Neural cell (in vitro differentiated cells): ENCODE measurements at regions not wholly inside any gene's neighbourhood (a gene's known extent, or its start where the extent isn't known, plus 50 kb on each side); places are given as distances from the start of the nearest gene placed in this dataset.

ENCODE experiments used
- H2AFZ ChIP-seq: fragments of 200-600, 300-800 bp; sonication (generic), shearing (Covaris generic); 2 replicates; pipeline ENCODE4 v1.6.0; 2014; ENCODE audit warnings: low read depth, mild to moderate bottlenecking, antibody characterized with exemption, low read length, moderate library complexity
- H3F3A ChIP-seq: fragments of 200-600 bp; shearing (Covaris generic); 2 replicates; pipeline ENCODE4 v1.6.1; 2016; ENCODE audit warnings: mild to moderate bottlenecking, moderate library complexity, mixed read lengths, antibody characterized with exemption, low read length; ENCODE audit not compliant: insufficient read depth, poor library complexity, severe bottlenecking
- H3K27ac ChIP-seq: fragments of 200-600, 300-800 bp; sonication (generic), shearing (Covaris generic); 2 replicates; pipeline ENCODE4 v1.5.1; 2014; ENCODE audit warnings: mild to moderate bottlenecking, low read length, moderate library complexity
- H3K27me3 ChIP-seq: fragments of 300-800, 200-600 bp; sonication (generic), shearing (Covaris generic); 2 replicates; pipeline ENCODE4 v1.6.0; 2014; ENCODE audit warnings: mild to moderate bottlenecking, low read depth, low read length, moderate library complexity; ENCODE audit not compliant: insufficient read depth
- H3K36me3 ChIP-seq: fragments of 300-800, 200-600 bp; sonication (generic), shearing (Covaris generic); 2 replicates; pipeline ENCODE4 v1.5.1; 2014; ENCODE audit warnings: mild to moderate bottlenecking, antibody characterized with exemption, low read length, moderate library complexity; ENCODE audit not compliant: insufficient read depth
- H3K4me2 ChIP-seq: fragments of 300-800, 200-600 bp; sonication (generic), shearing (Covaris generic); 2 replicates; pipeline ENCODE4 v1.6.0; 2014; ENCODE audit warnings: mild to moderate bottlenecking, low read length
- H3K4me3 ChIP-seq: fragments of 300-800, 200-600 bp; sonication (generic), shearing (Covaris generic); 2 replicates; pipeline ENCODE4 v1.5.1; 2014; ENCODE audit warnings: mild to moderate bottlenecking, low read length, moderate library complexity
- H3K79me2 ChIP-seq: fragments of 200-600 bp; shearing (Covaris generic); replicated peaks from 2 replicates; pipeline ENCODE4 v1.6.0; 2014; ENCODE audit warnings: mild to moderate bottlenecking, low read length, moderate library complexity; ENCODE audit not compliant: insufficient read depth
- H3K9ac ChIP-seq: fragments of 300-800, 200-600 bp; sonication (generic), shearing (Covaris generic); 2 replicates; pipeline ENCODE4 v1.6.1; 2016; ENCODE audit warnings: mild to moderate bottlenecking, low read length, mixed read lengths
- H3K9me2 ChIP-seq: fragments of 200-600 bp; shearing (Covaris generic); 2 replicates; pipeline ENCODE4 v1.6.1; 2016; ENCODE audit warnings: mild to moderate bottlenecking, low read length, mixed read lengths; ENCODE audit not compliant: insufficient read depth
- H3K9me3 ChIP-seq: fragments of 200-600, 300-800 bp; sonication (generic), shearing (Covaris generic); 2 replicates; pipeline ENCODE4 v1.6.1; 2016; ENCODE audit warnings: mild to moderate bottlenecking, mixed run types, low read length, moderate library complexity, mixed read lengths
- H4K20me1 ChIP-seq: fragments of 200-600 bp; shearing (Covaris generic); 2 replicates; pipeline ENCODE4 v1.6.1; 2016; ENCODE audit warnings: mild to moderate bottlenecking, mixed run types; ENCODE audit not compliant: insufficient read depth
- CTCF ChIP-seq: fragments of 450-650 bp; IDR thresholded peaks from 2 replicates; pipeline ENCODE4 v1.5.1; 2014; ENCODE audit warnings: antibody characterized with exemption, mild to moderate bottlenecking, moderate library complexity; ENCODE audit not compliant: poor library complexity, severe bottlenecking
- EP300 ChIP-seq: fragments of 450-650 bp; conservative IDR thresholded peaks from 2 replicates; pipeline ENCODE4 v1.6.1; 2014; ENCODE audit warnings: antibody characterized with exemption, mild to moderate bottlenecking, moderate library complexity; ENCODE audit not compliant: poor library complexity, severe bottlenecking
- EZH2 ChIP-seq: fragments of 200-600, 300-800 bp; shearing (Covaris generic), sonication (generic); IDR thresholded peaks from 2 replicates; pipeline ENCODE4 v1.6.1; 2014; ENCODE audit warnings: antibody characterized with exemption, low read length, borderline replicate concordance, mild to moderate bottlenecking; ENCODE audit not compliant: insufficient read depth, poor library complexity, severe bottlenecking
- MXI1 ChIP-seq: fragments of 450-650 bp; conservative IDR thresholded peaks from 2 replicates; pipeline ENCODE4 v1.6.1; 2014; ENCODE audit warnings: antibody characterized with exemption, mild to moderate bottlenecking; ENCODE audit not compliant: poor library complexity, severe bottlenecking
- POLR2AphosphoS5 ChIP-seq: IDR thresholded peaks from 2 replicates; pipeline ENCODE4 v1.6.1; 2012
- RAD21 ChIP-seq: fragments of 450-650 bp; conservative IDR thresholded peaks from 2 replicates; pipeline ENCODE4 v1.6.1; 2014; ENCODE audit warnings: antibody characterized with exemption, mild to moderate bottlenecking, moderate library complexity
- SMC3 ChIP-seq: fragments of 450-650 bp; conservative IDR thresholded peaks from 2 replicates; pipeline ENCODE4 v1.6.1; 2014; ENCODE audit warnings: antibody characterized with exemption, mild to moderate bottlenecking, moderate library complexity; ENCODE audit not compliant: poor library complexity
- TAF1 ChIP-seq: IDR thresholded peaks from 2 replicates; pipeline ENCODE4 v1.6.1; 2012; ENCODE audit warnings: low read depth
- TF ChIP-seq, protein P1 (sequence below): IDR thresholded peaks from 2 replicates; pipeline ENCODE4 v1.6.1; 2012; ENCODE audit warnings: borderline replicate concordance

DNA sequence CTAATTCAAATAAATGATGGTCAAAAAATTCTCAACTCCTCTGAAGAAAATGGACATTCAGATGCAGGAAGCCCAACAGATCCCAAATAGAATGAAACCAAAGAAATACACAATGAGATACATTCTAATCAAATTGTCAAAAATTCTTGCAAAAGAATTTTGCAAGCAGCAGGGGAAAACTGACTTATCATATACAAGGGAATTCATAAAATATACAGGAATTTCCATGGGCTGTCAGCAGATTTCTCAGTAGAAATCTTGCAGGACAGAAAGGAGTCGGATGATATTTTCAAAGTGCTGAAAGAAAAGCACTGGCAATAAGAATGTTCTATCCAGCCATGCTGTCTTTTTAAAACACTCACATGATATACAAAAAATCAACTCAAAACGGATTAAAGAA lies 194.6 kb upstream of the ZC3H12C start:
- no peaks in the 10 kb centered on the region for H3K27me3 ChIP-seq
- H2AFZ ChIP-seq = no peak overlapping the region
- TF ChIP-seq POLR2AphosphoS5 (no peak), CTCF (no peak), EP300 (no peak), SMC3 (no peak), EZH2 (no peak), MXI1 (no peak), RAD21 (no peak)
- no peak overlapping the region for H3K9ac ChIP-seq
- H4K20me1 ChIP-seq = no peaks in the 10 kb centered on the region
- no peaks in the 10 kb centered on the region for H3K9me2 ChIP-seq
- no peaks in the 10 kb centered on the region for H3K79me2 ChIP-seq
- no peaks in the 10 kb centered on the region for H3K9me3 ChIP-seq
- no peak overlapping the region for H3K27ac ChIP-seq
- no peaks in the 10 kb centered on the region for H3K36me3 ChIP-seq
- H3K4me3 ChIP-seq = no peak overlapping the region
- H3K4me2 ChIP-seq = no peak overlapping the region
- H3F3A ChIP-seq = no peaks in the 10 kb centered on the region

- no peak overlapping the region for H2AFZ ChIP-seq
- no peaks in the 10 kb centered on the region for H3K9me2 ChIP-seq
- TF ChIP-seq RAD21 (no peak), TAF1 (no peak), EZH2 (no peak)
- no peak overlapping the region for H3K9ac ChIP-seq
- no peak overlapping the region for H3K4me2 ChIP-seq
- H3F3A ChIP-seq = no peaks in the 10 kb centered on the region
- no peaks in the 10 kb centered on the region for H3K79me2 ChIP-seq
- no peaks in the 10 kb centered on the region for H3K27me3 ChIP-seq
- no peak overlapping the region for H3K27ac ChIP-seq
- H3K9me3 ChIP-seq = no peaks in the 10 kb centered on the region
- H3K4me3 ChIP-seq = no peak overlapping the region
- H3K36me3 ChIP-seq = no peaks in the 10 kb centered on the region
- H4K20me1 ChIP-seq = no peaks in the 10 kb centered on the region
These were observed 190.3 kb upstream of the ZC3H12C start for GRCh38 chr11:109902764-109903433.

- Histone ChIP-seq H3F3A (no peaks in the 10 kb centered on the region), H3K9ac (no peak overlapping the region), H3K9me3 (no peaks in the 10 kb centered on the region), H3K36me3 (no peaks in the 10 kb centered on the region), H3K4me3 (no peak overlapping the region), H3K79me2 (no peaks in the 10 kb centered on the region), H3K27ac (no peak overlapping the region), H3K27me3 (no peaks in the 10 kb centered on the region), H3K4me2 (no peak overlapping the region), H2AFZ (no peak overlapping the region), H3K9me2 (no peaks in the 10 kb centered on the region), H4K20me1 (no peaks in the 10 kb centered on the region)
- TF ChIP-seq SMC3 = no peak
These were observed 181.7 kb upstream of the ZC3H12C start for GRCh38 chr11:109911488-109911887.

- Histone ChIP-seq H3K9me2 (no peaks in the 10 kb centered on the region), H3K9ac (no peak overlapping the region), H3K27me3 (no peaks in the 10 kb centered on the region), H4K20me1 (no peaks in the 10 kb centered on the region), H3K4me3 (no peak overlapping the region), H3K9me3 (no peaks in the 10 kb centered on the region), H3K79me2 (no peaks in the 10 kb centered on the region), H2AFZ (no peak overlapping the region), H3K4me2 (no peak overlapping the region), H3K36me3 (no peaks in the 10 kb centered on the region), H3F3A (no peaks in the 10 kb centered on the region), H3K27ac (no peak overlapping the region)
- TF ChIP-seq SMC3 (no peak), POLR2AphosphoS5 (no peak), CTCF (no peak), TAF1 (no peak), MXI1 (no peak), EZH2 (no peak)
- TF ChIP-seq, protein P1, sequence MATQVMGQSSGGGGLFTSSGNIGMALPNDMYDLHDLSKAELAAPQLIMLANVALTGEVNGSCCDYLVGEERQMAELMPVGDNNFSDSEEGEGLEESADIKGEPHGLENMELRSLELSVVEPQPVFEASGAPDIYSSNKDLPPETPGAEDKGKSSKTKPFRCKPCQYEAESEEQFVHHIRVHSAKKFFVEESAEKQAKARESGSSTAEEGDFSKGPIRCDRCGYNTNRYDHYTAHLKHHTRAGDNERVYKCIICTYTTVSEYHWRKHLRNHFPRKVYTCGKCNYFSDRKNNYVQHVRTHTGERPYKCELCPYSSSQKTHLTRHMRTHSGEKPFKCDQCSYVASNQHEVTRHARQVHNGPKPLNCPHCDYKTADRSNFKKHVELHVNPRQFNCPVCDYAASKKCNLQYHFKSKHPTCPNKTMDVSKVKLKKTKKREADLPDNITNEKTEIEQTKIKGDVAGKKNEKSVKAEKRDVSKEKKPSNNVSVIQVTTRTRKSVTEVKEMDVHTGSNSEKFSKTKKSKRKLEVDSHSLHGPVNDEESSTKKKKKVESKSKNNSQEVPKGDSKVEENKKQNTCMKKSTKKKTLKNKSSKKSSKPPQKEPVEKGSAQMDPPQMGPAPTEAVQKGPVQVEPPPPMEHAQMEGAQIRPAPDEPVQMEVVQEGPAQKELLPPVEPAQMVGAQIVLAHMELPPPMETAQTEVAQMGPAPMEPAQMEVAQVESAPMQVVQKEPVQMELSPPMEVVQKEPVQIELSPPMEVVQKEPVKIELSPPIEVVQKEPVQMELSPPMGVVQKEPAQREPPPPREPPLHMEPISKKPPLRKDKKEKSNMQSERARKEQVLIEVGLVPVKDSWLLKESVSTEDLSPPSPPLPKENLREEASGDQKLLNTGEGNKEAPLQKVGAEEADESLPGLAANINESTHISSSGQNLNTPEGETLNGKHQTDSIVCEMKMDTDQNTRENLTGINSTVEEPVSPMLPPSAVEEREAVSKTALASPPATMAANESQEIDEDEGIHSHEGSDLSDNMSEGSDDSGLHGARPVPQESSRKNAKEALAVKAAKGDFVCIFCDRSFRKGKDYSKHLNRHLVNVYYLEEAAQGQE = no peak
These were observed 179.2 kb upstream of the ZC3H12C start for GRCh38 chr11:109914038-109914437.
